ENCODE measurements at regions not wholly inside any gene's neighbourhood (a gene's known extent, or its start where the extent isn't known, plus 50 kb on each side); places are given as distances from the start of the nearest gene placed in this dataset.

- ChIA-PET POLR2A (interaction anchor here (0.7 to 2.0 kb wide), 2 partner anchors 16 to 59 kb away, joined by 3 to 4 read pairs; no protein-coding TSS in a partner anchor), CTCF (ENCODE audit: unreplicated experiment) (no interaction called here)
- no peaks in the 10 kb centered on the region for H3K4me1 ChIP-seq (ENCODE audit: insufficient read depth, low read length, poor library complexity, severe bottlenecking)
- no peaks in the 10 kb centered on the region for H4K20me1 ChIP-seq (ENCODE audit: insufficient read depth, low read length)
- H3K36me3 ChIP-seq (ENCODE audit: insufficient read depth, low read length): no peaks in the 10 kb centered on the region
- H3K9me3 ChIP-seq (ENCODE audit: low read length): no peaks in the 10 kb centered on the region
- H3K4me3 ChIP-seq (ENCODE audit: low read depth, low read length, poor library complexity, severe bottlenecking): no peak overlapping the region
- no TSS peak for BruUV-seq (replicated peaks)
- no peaks in the 10 kb centered on the region for H3K79me2 ChIP-seq (ENCODE audit: insufficient read depth, low read depth, low read length)
- no peak overlapping the region for H2AFZ ChIP-seq (ENCODE audit: low read length)
- H3K27ac ChIP-seq (ENCODE audit: low read depth, low read length, poor library complexity, severe bottlenecking): no peak overlapping the region
- intact Hi-C loops (cut with micrococcal nuclease; ENCODE audit: unreplicated experiment): no loop called here
- H3K4me2 ChIP-seq (ENCODE audit: low read length): no peak overlapping the region
- TF ChIP-seq, protein P1, sequence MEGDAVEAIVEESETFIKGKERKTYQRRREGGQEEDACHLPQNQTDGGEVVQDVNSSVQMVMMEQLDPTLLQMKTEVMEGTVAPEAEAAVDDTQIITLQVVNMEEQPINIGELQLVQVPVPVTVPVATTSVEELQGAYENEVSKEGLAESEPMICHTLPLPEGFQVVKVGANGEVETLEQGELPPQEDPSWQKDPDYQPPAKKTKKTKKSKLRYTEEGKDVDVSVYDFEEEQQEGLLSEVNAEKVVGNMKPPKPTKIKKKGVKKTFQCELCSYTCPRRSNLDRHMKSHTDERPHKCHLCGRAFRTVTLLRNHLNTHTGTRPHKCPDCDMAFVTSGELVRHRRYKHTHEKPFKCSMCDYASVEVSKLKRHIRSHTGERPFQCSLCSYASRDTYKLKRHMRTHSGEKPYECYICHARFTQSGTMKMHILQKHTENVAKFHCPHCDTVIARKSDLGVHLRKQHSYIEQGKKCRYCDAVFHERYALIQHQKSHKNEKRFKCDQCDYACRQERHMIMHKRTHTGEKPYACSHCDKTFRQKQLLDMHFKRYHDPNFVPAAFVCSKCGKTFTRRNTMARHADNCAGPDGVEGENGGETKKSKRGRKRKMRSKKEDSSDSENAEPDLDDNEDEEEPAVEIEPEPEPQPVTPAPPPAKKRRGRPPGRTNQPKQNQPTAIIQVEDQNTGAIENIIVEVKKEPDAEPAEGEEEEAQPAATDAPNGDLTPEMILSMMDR (conservative IDR thresholded peaks at IDR 0.05; ENCODE audit: low read length): no peak
- TF ChIP-seq EZH2phosphoT487 (IDR thresholded peaks at IDR 0.05; ENCODE audit: borderline replicate concordance, low read depth, low read length): no peak
- no peaks in the 10 kb centered on the region for H3K9me2 ChIP-seq (ENCODE audit: insufficient read depth, low read length)
- no peak for DNase-seq (ENCODE audit: low spot score)
Measured at GRCh38 chr9:20255052-20255451, 367.2 kb downstream of the MLLT3 start.

GRCh38 chr9:20253635-20254034 lies 368.7 kb downstream of the MLLT3 start:
- POLR2A ChIA-PET: interaction anchor here (0.9 to 2.0 kb wide), 3 partner anchors 15 to 659 kb away, joined by 4 read pairs; no protein-coding TSS in a partner anchor
- no peaks in the 10 kb centered on the region for H3K9me3 ChIP-seq (ENCODE audit: low read length)
- H3K4me1 ChIP-seq (ENCODE audit: insufficient read depth, low read length, poor library complexity, severe bottlenecking): no peaks in the 10 kb centered on the region
- no TSS peak for BruUV-seq (replicated peaks)
- TF ChIP-seq EZH2phosphoT487 (IDR thresholded peaks at IDR 0.05; ENCODE audit: borderline replicate concordance, low read depth, low read length): no peak
- TF ChIP-seq, protein P1 (conservative IDR thresholded peaks at IDR 0.05; ENCODE audit: low read length): no peak
- H2AFZ ChIP-seq (ENCODE audit: low read length): no peak overlapping the region
- no peak overlapping the region for H3K4me2 ChIP-seq (ENCODE audit: low read length)
- H3K36me3 ChIP-seq (ENCODE audit: insufficient read depth, low read length): no peaks in the 10 kb centered on the region
- H3K9me2 ChIP-seq (ENCODE audit: insufficient read depth, low read length): no peaks in the 10 kb centered on the region
- no peaks in the 10 kb centered on the region for H3K79me2 ChIP-seq (ENCODE audit: insufficient read depth, low read depth, low read length)
- no peaks in the 10 kb centered on the region for H4K20me1 ChIP-seq (ENCODE audit: insufficient read depth, low read length)
- intact Hi-C loops (cut with micrococcal nuclease; ENCODE audit: unreplicated experiment): no loop called here
- CTCF ChIA-PET (ENCODE audit: unreplicated experiment): no interaction called here
- no peak for DNase-seq (ENCODE audit: low spot score)
- no peak overlapping the region for H3K4me3 ChIP-seq (ENCODE audit: low read depth, low read length, poor library complexity, severe bottlenecking)
- no peak overlapping the region for H3K27ac ChIP-seq (ENCODE audit: low read depth, low read length, poor library complexity, severe bottlenecking)

GRCh38 chr9:20252778-20253177 lies 369.5 kb downstream of the MLLT3 start:
- DNase-seq (ENCODE audit: low spot score): no peak
- no TSS peak for BruUV-seq (replicated peaks)
- Histone ChIP-seq H2AFZ (ENCODE audit: low read length) (no peak overlapping the region), H3K4me3 (ENCODE audit: low read depth, low read length, poor library complexity, severe bottlenecking) (no peak overlapping the region), H3K79me2 (ENCODE audit: insufficient read depth, low read depth, low read length) (no peaks in the 10 kb centered on the region), H3K4me1 (ENCODE audit: insufficient read depth, low read length, poor library complexity, severe bottlenecking) (no peaks in the 10 kb centered on the region), H4K20me1 (ENCODE audit: insufficient read depth, low read length) (no peaks in the 10 kb centered on the region), H3K4me2 (ENCODE audit: low read length) (no peak overlapping the region), H3K9me3 (ENCODE audit: low read length) (no peaks in the 10 kb centered on the region), H3K27ac (ENCODE audit: low read depth, low read length, poor library complexity, severe bottlenecking) (no peak overlapping the region), H3K9me2 (ENCODE audit: insufficient read depth, low read length) (no peaks in the 10 kb centered on the region), H3K36me3 (ENCODE audit: insufficient read depth, low read length) (no peaks in the 10 kb centered on the region)
- ChIA-PET CTCF (ENCODE audit: unreplicated experiment) (no interaction called here), POLR2A (interaction anchor here (1.5 kb wide), 1 partner anchor 16 kb away, joined by 4 read pairs; no protein-coding TSS in a partner anchor)
- intact Hi-C loops (cut with micrococcal nuclease; ENCODE audit: unreplicated experiment): no loop called here
- TF ChIP-seq EZH2phosphoT487 (IDR thresholded peaks at IDR 0.05; ENCODE audit: borderline replicate concordance, low read depth, low read length): no peak
- TF ChIP-seq, protein P1 (conservative IDR thresholded peaks at IDR 0.05; ENCODE audit: low read length): no peak

Data from OCI-LY7 (cell line).